ENCODE measurements at regions not wholly inside any gene's neighbourhood (a gene's known extent, or its start where the extent isn't known, plus 50 kb on each side); places are given as distances from the start of the nearest gene placed in this dataset.
"Not testable (repeated sequence)": the region's sequence is repeated elsewhere in the genome, so short reads cannot be mapped to it uniquely, and the experiment has no call there.

DNA sequence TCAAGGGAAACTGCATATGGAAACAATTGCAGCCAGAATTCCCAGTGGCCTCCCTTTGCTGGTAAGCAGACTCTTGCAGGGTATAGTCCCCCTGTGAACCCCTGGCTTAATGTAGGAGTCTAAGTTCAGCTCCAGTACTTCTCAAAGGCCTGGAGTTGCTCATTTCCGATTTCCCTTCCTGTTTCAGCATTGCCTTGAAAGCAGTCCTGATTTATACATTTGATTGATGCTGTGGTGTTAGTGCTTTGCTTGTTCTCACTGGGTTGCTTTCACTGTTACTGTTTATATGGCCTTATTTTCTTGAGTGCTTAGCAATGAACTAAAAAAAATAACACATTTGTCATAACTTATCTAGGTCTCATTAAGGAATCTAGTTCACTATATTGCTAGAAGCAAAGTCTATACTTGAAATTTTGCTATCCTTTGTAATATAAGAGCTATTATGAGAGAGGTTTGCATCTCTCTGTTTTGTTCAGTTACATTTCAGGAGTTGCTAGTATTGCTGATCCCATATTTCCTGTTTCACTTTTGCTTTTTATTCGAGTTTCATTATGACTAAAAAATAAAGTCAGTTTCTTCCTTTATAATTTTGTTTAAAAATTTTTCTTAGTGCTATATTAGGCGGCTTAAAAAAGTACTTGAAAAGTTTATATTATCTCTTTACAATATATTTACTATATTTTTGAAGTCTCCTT, 122.4 kb upstream of the NMUR2 start:
- intact Hi-C loops (cut with micrococcal nuclease), result loop anchor here (5.0 kb wide), 1 partner anchor 1665 kb away; the partner anchor contains the start of gene GALNT10

DNA sequence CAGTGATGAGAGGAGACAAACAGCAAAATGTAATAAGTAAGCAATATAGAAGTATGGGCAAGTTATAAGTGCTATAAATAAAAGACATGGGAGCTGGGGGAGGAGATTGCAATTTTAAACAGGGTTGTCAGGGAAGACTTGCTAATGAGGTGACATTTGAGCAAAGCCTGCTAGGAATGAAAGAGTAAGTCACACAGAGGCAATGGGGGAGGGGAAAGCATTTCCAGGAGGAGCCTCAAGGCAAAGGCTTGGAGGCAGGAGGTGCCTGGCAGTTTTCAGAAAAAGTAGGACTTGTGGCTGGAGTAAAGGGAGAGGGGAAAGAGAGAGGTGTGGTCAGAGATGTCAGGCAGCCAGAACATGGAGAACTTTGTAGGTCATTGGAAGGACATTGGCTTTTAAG, 124.4 kb upstream of the NMUR2 start:
- intact Hi-C loops (cut with micrococcal nuclease), result loop anchor here (5.0 kb wide), 1 partner anchor 1663 kb away; the partner anchor contains the start of gene GALNT10

DNA sequence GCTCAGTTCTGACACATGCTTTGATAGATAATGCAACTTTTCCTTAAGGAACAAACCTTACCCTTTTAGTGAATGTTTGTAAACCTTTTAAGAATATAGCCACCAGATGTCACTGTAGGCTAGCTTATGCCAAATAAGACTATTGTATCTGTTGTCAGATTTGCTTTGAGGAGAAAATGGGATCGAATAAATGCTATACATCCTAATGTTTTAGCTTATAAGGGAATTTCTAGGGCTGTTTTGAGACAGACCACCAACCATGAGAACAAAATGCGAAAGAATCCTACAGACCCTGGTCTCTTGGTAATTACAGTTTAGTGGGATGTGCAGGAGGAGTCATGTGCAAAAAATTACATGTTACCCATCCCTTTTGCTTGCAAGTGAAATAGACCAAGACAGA, 127.6 kb upstream of the NMUR2 start:
- intact Hi-C loops (cut with micrococcal nuclease), result loop anchor here (1.0 kb wide), 1 partner anchor 1433 kb away; no protein-coding TSS in a partner anchor

DNA sequence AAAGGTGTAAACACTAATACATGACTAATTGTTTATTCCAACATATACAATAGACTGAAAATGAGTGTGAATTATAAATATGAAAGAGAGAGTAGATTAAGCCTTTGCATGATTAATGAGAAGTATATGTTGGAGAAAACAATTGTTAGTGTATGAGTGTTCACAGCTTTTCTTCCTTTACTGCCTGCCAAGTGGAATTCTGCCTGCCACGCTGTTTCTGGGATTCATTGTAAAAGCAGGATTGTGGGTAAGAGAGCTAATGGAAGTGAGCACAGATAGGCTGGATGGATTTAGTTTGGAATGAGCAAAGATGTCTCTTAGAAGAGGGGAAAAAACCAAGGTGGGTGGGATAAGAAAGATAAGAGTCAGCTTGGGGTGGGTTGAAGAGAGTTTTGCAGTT, 129.6 kb upstream of the NMUR2 start:
- intact Hi-C loops (cut with micrococcal nuclease), result no loop called here

- intact Hi-C loops (cut with micrococcal nuclease), result no loop called here
Observed at GRCh38 chr5:152542741-152543140, 137.7 kb upstream of the NMUR2 start.

GRCh38 chr5:152546493-152546892, 141.4 kb upstream of the NMUR2 start:
- intact Hi-C loops (cut with micrococcal nuclease), result no loop called here

DNA sequence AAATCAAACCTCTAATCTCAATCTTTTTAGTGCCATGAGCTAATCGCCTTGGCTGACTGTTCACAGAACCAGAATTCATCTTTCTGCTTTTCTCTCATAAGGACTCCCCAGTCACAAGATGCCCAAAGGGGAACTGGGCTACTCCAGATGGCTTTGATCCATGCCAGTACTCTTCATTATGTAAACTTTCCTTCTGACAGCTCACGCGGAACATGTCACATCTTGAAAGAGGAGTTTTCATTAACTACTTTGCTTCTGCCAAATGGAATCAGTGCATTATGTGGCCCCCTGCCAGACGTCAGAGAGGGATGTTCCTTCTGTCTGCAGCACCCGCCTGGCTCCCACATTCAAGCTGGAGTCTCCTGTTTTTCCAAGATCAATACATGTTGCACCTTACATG, 142.1 kb upstream of the NMUR2 start:
- intact Hi-C loops (cut with micrococcal nuclease), result no loop called here

DNA sequence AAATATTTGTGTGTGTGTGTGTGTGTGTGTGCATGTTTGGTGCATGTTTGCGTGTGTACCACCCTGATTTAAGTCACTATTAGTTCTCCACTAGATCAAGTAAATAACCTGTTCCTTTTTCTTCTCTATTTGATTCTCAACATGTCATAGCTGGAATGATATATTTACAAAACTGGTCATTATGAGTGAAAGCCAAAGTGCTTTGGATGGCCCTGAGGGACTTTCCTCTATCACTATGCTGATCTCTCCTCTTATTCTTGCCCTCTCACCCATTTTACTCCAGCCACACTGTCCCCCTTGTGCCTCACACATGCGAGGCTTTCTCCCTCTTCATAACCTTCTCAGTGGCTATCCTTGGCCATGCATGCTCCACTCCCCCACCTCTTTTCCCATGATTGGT, 144.6 kb upstream of the NMUR2 start:
- intact Hi-C loops (cut with micrococcal nuclease), result no loop called here

DNA sequence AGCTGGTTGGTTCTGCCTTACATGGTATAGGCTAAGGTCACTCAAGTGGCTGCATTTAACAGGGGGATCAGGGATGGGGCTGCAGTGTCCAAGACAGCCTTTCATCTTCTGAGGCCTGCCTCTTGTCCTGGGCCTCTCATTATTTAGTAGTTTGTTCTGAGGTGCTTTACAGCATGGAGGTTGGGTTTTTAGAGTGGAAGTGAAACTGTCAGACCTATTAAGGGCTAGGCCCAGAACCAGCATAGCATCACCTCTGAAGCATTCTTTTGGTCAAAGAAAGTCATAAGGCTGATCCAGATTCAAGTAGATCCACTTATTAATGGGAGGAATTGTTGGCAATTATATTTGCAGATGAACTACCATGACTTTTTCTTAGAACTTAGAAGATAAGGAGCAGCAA, 146.0 kb upstream of the NMUR2 start:
- intact Hi-C loops (cut with micrococcal nuclease), result no loop called here

DNA sequence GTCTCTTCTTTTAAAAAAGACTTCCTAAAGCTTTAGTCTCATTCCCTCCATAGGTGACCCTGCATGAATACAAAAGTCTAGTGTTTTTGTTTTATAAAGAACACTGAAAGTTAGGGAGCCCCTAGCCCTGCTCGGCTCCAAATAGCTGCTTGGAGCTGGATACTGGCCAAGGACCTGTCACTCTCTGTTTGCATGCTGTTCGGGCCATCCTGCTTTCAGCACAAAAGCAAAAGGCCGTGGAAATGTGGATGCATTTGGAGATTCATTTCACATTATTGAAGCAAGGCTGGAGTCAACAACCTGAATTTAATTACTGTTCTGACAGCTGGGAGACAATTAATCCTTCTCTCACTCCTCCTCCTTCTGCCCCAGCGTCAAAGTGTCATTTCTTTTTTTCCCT, 151.7 kb upstream of the NMUR2 start:
- intact Hi-C loops (cut with micrococcal nuclease), result no loop called here

DNA sequence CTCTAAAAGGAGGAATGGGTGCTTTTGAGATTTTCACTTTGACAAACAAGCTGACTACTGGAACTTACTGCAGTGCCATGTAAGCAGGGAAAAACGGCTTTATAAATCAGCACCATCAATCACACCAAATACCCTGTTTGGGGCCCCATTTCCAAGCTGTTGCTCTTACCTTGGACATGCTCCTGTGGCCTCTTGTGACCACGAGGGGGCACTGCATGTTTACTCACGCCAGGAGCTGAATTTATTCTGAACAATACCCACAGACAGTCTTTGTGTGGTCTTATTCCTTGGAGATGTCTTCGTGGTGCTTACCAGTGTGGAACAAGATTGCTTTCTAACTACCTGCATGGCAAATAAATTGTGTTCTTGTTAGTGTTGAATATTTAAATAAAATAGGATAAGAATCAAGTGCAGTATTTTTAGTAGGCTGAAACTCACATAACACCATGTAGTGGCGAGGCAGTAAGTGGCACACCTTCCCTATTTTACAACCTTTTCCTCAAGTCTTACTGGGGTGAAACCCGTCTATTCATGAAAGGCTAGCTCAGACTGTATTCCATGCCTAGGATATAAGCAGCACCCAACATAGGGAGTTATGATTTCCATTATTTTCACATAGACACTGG, 155.5 kb upstream of the NMUR2 start:
- intact Hi-C loops (cut with micrococcal nuclease), result loop anchor here (1.0 kb wide), 1 partner anchor 1405 kb away; no protein-coding TSS in a partner anchor

GRCh38 chr5:152568016-152568415, 162.9 kb upstream of the NMUR2 start:
- intact Hi-C loops (cut with micrococcal nuclease), result no loop called here

GRCh38 chr5:152572812-152573211, 167.7 kb upstream of the NMUR2 start:
- intact Hi-C loops (cut with micrococcal nuclease), result no loop called here

GRCh38 chr5:152584103-152584502, 179.0 kb upstream of the NMUR2 start:
- intact Hi-C loops (cut with micrococcal nuclease), result no loop called here

DNA sequence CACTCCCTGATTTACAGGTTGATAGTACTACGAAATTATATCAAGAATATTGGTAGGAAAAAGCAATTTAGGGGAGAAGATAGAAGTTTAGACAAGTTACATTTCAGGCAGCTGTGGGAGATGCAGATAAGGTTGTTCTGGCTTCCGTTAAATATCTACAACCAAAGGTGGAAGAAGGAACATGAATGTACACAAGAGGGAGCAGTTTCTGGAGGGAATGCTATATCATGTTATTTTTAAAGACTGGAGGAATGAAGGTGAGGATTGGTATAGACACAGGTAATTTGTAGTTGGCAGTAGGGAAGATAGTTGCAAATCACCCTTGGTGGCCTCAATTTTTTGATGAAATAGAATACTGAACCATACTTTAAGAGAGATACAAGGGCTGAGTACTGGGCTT, 187.3 kb upstream of the NMUR2 start:
- intact Hi-C loops (cut with micrococcal nuclease), result no loop called here

- intact Hi-C loops (cut with micrococcal nuclease), result no loop called here
Observed at GRCh38 chr5:152593388-152593787, 188.3 kb upstream of the NMUR2 start.

- intact Hi-C loops (cut with micrococcal nuclease), result no loop called here
Observed at GRCh38 chr5:152595405-152595804, 190.3 kb upstream of the NMUR2 start.

DNA sequence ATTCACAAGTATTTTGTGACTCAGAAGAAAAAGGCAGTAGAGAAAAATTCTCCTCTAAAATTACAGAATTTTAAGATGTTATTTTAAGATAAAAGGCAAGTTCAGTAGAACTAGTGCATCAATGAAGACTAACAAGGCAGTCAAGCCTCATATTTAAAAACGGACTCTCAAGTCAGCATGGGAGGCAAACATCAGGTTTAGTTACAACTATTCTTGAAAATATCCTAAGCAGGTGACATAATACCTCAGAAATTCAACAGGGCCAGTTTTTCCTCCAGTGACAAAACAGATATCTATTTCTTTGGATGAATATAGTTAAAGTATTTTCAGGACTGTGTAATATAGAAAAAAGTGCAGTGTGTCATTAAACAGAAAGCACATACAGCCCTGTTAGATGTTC, 194.0 kb upstream of the NMUR2 start:
- intact Hi-C loops (cut with micrococcal nuclease), result no loop called here

- intact Hi-C loops (cut with micrococcal nuclease), result no loop called here
Observed at GRCh38 chr5:152601806-152602732, 197.0 kb upstream of the NMUR2 start.

DNA sequence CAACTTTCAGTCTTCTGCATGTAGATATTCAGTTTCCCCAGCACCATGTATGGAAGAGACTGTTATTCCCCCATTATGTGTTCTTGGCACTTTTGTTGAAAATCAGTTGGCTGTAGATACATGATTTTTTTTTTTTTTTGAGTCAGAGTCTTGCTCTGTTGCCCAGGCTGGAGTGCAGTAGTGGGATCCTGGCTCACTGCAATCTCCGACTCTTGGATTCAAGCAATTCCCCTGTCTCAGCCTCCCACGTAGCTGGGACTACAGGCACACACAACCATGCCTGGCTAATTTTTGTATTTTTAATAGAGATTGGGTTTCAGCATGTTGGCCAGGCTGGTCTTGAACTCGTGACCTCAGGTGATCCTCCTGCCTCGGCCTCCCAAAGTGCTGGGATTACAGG, 201.0 kb upstream of the NMUR2 start:
- intact Hi-C loops (cut with micrococcal nuclease), result not testable (repeated sequence)

GRCh38 chr5:152606776-152607364, 201.8 kb upstream of the NMUR2 start:
- intact Hi-C loops (cut with micrococcal nuclease), result no loop called here

Data from T-helper 2 cell treated with Interferon-gamma antibody and Interleukin-4, amounts not matched to agents 100 ng/mL and 5 ng/mL, for 36 hours (primary cell).